Keratinocyte (primary cell): ENCODE measurements at regions not wholly inside any gene's neighbourhood (a gene's known extent, or its start where the extent isn't known, plus 50 kb on each side); places are given as distances from the start of the nearest gene placed in this dataset.

Source experiments
- DNase-seq: peaks from one replicate; pipeline ENCODE4 v3.0.0-alpha.2; 2011; ENCODE audit warnings: low read depth, missing footprints, low spot score
- FAIRE-seq: peaks from 2 replicates; lab custom pipeline; 2011; peaks lifted over from hg19 to GRCh38; lab: Jason Lieb, UNC
- H2AFZ ChIP-seq: 2 replicates; pipeline ENCODE4 v1.6.0; 2012; ENCODE audit warnings: low read length, control low read depth, inconsistent platforms; ENCODE audit not compliant: control insufficient read depth
- H3K27ac ChIP-seq: 2 replicates; pipeline ENCODE4 v1.5.1; 2011; ENCODE audit warnings: low read length; ENCODE audit not compliant: control insufficient read depth, insufficient read depth
- H3K27me3 ChIP-seq: 3 replicates; pipeline ENCODE4 v1.6.0; 2011; ENCODE audit warnings: low read length; ENCODE audit not compliant: control insufficient read depth, insufficient read depth; ENCODE audit errors: extremely low read depth
- H3K36me3 ChIP-seq, 2 experiments: 2 replicates in 1 of 2; 3 replicates in 1 of 2; pipeline ENCODE4 v1.5.1; 2011; ENCODE audit warnings: low read length in 2 of 2, mild to moderate bottlenecking in 1 of 2; ENCODE audit not compliant: control insufficient read depth in 2 of 2, insufficient read depth in 2 of 2; ENCODE audit errors: extremely low read depth in 1 of 2
- H3K4me1 ChIP-seq: 3 replicates; pipeline ENCODE4 v1.5.1; 2011; ENCODE audit warnings: low read length; ENCODE audit not compliant: control insufficient read depth, insufficient read depth; ENCODE audit errors: extremely low read depth
- H3K4me2 ChIP-seq: 3 replicates; pipeline ENCODE4 v1.6.0; 2011; ENCODE audit warnings: low read depth, low read length; ENCODE audit not compliant: control insufficient read depth, insufficient read depth; ENCODE audit errors: extremely low read depth
- H3K4me3 ChIP-seq, 3 experiments: fragments of 200-600 bp in 1 of 3; sonication (generic) in 1 of 3; 2 replicates in 2 of 3; 3 replicates in 1 of 3; pipeline ENCODE4 v1.5.1; 2011 to 2016; ENCODE audit warnings: low read length in 3 of 3, mild to moderate bottlenecking in 3 of 3, control low read depth in 2 of 3, inconsistent platforms in 1 of 3, low read depth in 1 of 3, mixed read lengths in 1 of 3, mixed run types in 1 of 3, moderate library complexity in 1 of 3; ENCODE audit not compliant: control insufficient read depth in 2 of 3, insufficient read depth in 2 of 3; ENCODE audit errors: extremely low read depth in 1 of 3
- H3K79me2 ChIP-seq: 2 replicates; pipeline ENCODE4 v1.6.0; 2012; ENCODE audit warnings: low read length; ENCODE audit not compliant: control insufficient read depth, insufficient read depth
- H3K9ac ChIP-seq: 3 replicates; pipeline ENCODE4 v1.6.0; 2011; ENCODE audit warnings: low read length; ENCODE audit not compliant: control insufficient read depth, insufficient read depth; ENCODE audit errors: extremely low read depth
- H3K9me1 ChIP-seq: 3 replicates; pipeline ENCODE4 v1.6.0; 2011; ENCODE audit warnings: low read length; ENCODE audit not compliant: control insufficient read depth, insufficient read depth; ENCODE audit errors: extremely low read depth
- H3K9me3 ChIP-seq: 2 replicates; pipeline ENCODE4 v1.5.1; 2012; ENCODE audit warnings: low read depth, low read length; ENCODE audit not compliant: control insufficient read depth
- H4K20me1 ChIP-seq: 3 replicates; pipeline ENCODE4 v1.6.0; 2011; ENCODE audit warnings: low read length; ENCODE audit not compliant: control insufficient read depth, insufficient read depth; ENCODE audit errors: extremely low read depth
- EZH2 ChIP-seq: IDR thresholded peaks from one replicate; pipeline ENCODE4 v1.6.1; 2012; ENCODE audit warnings: inconsistent platforms, mild to moderate bottlenecking, low read length, moderate library complexity
- dilution Hi-C: fragments of 300-500 bp; cut with MboI; formaldehyde crosslinking; loops from one replicate; pipeline ENCODE4 v1.7.0; 2020; ENCODE audit warnings: low sequenced_read_pairs; ENCODE audit not compliant: extremely low pct_ligation_motif_present
- TF ChIP-seq, protein P1 (sequence below), 3 experiments: IDR thresholded peaks in 1 of 3; conservative IDR thresholded peaks in 1 of 3; optimal IDR thresholded peaks in 1 of 3; 2 replicates in 2 of 3; 3 replicates in 1 of 3; pipeline versions ENCODE3 to v1.5.1; 2011; ENCODE audit warnings: low read length in 3 of 3, mild to moderate bottlenecking in 3 of 3, moderate library complexity in 2 of 3, control low read depth in 1 of 3, inconsistent platforms in 1 of 3; ENCODE audit not compliant: insufficient read depth in 2 of 3; ENCODE audit errors: extremely low read depth in 1 of 3

DNA sequence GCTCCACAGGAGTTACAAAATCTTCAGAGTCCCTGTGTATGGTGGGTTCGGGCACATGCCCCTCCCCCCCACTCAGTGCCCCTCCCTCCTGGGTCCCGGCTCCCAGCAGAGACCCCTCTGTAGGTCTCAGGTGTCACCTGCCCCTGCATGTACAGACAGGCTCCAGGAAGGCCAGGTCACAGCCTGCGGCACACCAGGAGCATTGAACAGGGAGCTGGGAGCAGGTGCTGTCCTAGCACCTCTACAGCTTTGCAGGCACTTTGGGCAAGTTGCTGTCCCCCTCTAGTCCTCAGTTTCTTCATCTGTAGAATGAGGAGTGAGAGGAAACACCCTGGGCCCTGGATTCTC, 80.1 kb upstream of the RTL6 start:
- H3K27me3 ChIP-seq = peaks cover 36% of the 10 kb centered on the region
- FAIRE-seq (no peak), DNase-seq (no peak)
- no peaks in the 10 kb centered on the region for H4K20me1 ChIP-seq
- H3K4me3 ChIP-seq = no peak overlapping the region
- H3K4me1 ChIP-seq = peaks cover 4% of the 10 kb centered on the region
- H3K9ac ChIP-seq = no peak overlapping the region
- no peaks in the 10 kb centered on the region for H3K36me3 ChIP-seq
- dilution Hi-C loops = no loop called here
- H3K9me3 ChIP-seq = no peaks in the 10 kb centered on the region
- TF ChIP-seq, protein P1, sequence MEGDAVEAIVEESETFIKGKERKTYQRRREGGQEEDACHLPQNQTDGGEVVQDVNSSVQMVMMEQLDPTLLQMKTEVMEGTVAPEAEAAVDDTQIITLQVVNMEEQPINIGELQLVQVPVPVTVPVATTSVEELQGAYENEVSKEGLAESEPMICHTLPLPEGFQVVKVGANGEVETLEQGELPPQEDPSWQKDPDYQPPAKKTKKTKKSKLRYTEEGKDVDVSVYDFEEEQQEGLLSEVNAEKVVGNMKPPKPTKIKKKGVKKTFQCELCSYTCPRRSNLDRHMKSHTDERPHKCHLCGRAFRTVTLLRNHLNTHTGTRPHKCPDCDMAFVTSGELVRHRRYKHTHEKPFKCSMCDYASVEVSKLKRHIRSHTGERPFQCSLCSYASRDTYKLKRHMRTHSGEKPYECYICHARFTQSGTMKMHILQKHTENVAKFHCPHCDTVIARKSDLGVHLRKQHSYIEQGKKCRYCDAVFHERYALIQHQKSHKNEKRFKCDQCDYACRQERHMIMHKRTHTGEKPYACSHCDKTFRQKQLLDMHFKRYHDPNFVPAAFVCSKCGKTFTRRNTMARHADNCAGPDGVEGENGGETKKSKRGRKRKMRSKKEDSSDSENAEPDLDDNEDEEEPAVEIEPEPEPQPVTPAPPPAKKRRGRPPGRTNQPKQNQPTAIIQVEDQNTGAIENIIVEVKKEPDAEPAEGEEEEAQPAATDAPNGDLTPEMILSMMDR (optimal IDR thresholded peaks at IDR 0.05 in 1 of 3, IDR thresholded peaks at IDR 0.05 in 1 of 3, conservative IDR thresholded peaks at IDR 0.05 in 1 of 3; ENCODE audit: extremely low read depth in 1 of 3, insufficient read depth in 2 of 3, low read length in 3 of 3) = no peak
- TF ChIP-seq EZH2 = no peak
- H3K4me2 ChIP-seq = no peak overlapping the region
- H2AFZ ChIP-seq = no peak overlapping the region
- no peaks in the 10 kb centered on the region for H3K9me1 ChIP-seq
- no peak overlapping the region for H3K27ac ChIP-seq
- H3K79me2 ChIP-seq = no peaks in the 10 kb centered on the region

DNA sequence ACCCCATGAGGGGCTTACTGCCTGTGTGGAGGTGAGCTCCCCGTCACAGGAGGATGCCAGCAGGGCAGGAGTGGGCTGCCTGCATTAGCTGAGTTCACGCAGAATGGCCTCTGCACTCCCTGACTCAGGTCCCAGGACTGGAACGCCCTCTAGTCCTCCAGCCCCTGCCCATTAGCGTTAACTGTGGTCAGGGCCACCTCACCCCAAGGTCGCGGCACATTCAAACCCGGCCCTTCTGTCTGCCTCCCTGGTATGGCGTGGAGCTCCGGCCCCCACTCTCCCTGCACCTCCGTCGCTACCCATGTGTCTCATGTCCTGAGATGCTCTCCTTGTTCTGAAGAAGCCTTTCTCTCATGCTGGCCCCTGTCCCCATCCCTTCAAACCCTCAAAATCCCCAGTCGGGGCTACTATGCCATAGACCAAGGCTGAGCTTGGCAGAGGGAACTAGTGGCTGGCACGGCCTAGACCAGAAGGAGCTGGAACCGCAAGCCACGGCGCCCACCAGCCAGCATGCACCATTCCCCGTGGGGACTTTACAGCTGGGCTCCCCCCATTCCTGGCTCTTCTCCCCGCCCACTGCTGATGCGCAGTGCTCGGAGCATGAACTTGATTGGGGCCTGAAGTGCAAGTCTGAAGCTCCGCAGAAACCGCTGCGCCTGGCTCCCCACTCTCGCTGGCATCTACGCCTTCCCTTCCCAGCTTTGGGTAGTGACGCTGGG, 79.5 kb upstream of the RTL6 start:
- H3K9me1 ChIP-seq = no peaks in the 10 kb centered on the region
- H3K36me3 ChIP-seq = no peaks in the 10 kb centered on the region
- H3K9ac ChIP-seq = no peak overlapping the region
- H4K20me1 ChIP-seq = no peaks in the 10 kb centered on the region
- no peak overlapping the region for H3K4me3 ChIP-seq
- peaks cover 36% of the 10 kb centered on the region for H3K27me3 ChIP-seq
- DNase-seq = no peak
- H3K27ac ChIP-seq = no peak overlapping the region
- TF ChIP-seq, protein P1 (optimal IDR thresholded peaks at IDR 0.05 in 1 of 3, IDR thresholded peaks at IDR 0.05 in 1 of 3, conservative IDR thresholded peaks at IDR 0.05 in 1 of 3; ENCODE audit: extremely low read depth in 1 of 3, insufficient read depth in 2 of 3, low read length in 3 of 3) = no peak
- no peak for TF ChIP-seq EZH2
- dilution Hi-C loops = no loop called here
- no peak overlapping the region for H3K4me2 ChIP-seq
- no peaks in the 10 kb centered on the region for H3K9me3 ChIP-seq
- H3K4me1 ChIP-seq = peaks cover 4% of the 10 kb centered on the region
- FAIRE-seq = no peak
- no peaks in the 10 kb centered on the region for H3K79me2 ChIP-seq
- no peak overlapping the region for H2AFZ ChIP-seq
